Keratinocyte (primary cell): ENCODE measurements at regions not wholly inside any gene's neighbourhood (a gene's known extent, or its start where the extent isn't known, plus 50 kb on each side); places are given as distances from the start of the nearest gene placed in this dataset.

Source experiments
- DNase-seq: peaks from one replicate; pipeline ENCODE4 v3.0.0-alpha.2; 2011; ENCODE audit warnings: low read depth, missing footprints, low spot score
- FAIRE-seq: peaks from 2 replicates; lab custom pipeline; 2011; peaks lifted over from hg19 to GRCh38; lab: Jason Lieb, UNC
- H2AFZ ChIP-seq: 2 replicates; pipeline ENCODE4 v1.6.0; 2012; ENCODE audit warnings: low read length, control low read depth, inconsistent platforms; ENCODE audit not compliant: control insufficient read depth
- H3K27ac ChIP-seq: 2 replicates; pipeline ENCODE4 v1.5.1; 2011; ENCODE audit warnings: low read length; ENCODE audit not compliant: control insufficient read depth, insufficient read depth
- H3K27me3 ChIP-seq: 3 replicates; pipeline ENCODE4 v1.6.0; 2011; ENCODE audit warnings: low read length; ENCODE audit not compliant: control insufficient read depth, insufficient read depth; ENCODE audit errors: extremely low read depth
- H3K36me3 ChIP-seq, 2 experiments: 2 replicates in 1 of 2; 3 replicates in 1 of 2; pipeline ENCODE4 v1.5.1; 2011; ENCODE audit warnings: low read length in 2 of 2, mild to moderate bottlenecking in 1 of 2; ENCODE audit not compliant: control insufficient read depth in 2 of 2, insufficient read depth in 2 of 2; ENCODE audit errors: extremely low read depth in 1 of 2
- H3K4me1 ChIP-seq: 3 replicates; pipeline ENCODE4 v1.5.1; 2011; ENCODE audit warnings: low read length; ENCODE audit not compliant: control insufficient read depth, insufficient read depth; ENCODE audit errors: extremely low read depth
- H3K4me2 ChIP-seq: 3 replicates; pipeline ENCODE4 v1.6.0; 2011; ENCODE audit warnings: low read depth, low read length; ENCODE audit not compliant: control insufficient read depth, insufficient read depth; ENCODE audit errors: extremely low read depth
- H3K4me3 ChIP-seq, 3 experiments: fragments of 200-600 bp in 1 of 3; sonication (generic) in 1 of 3; 2 replicates in 2 of 3; 3 replicates in 1 of 3; pipeline ENCODE4 v1.5.1; 2011 to 2016; ENCODE audit warnings: low read length in 3 of 3, mild to moderate bottlenecking in 3 of 3, control low read depth in 2 of 3, inconsistent platforms in 1 of 3, low read depth in 1 of 3, mixed read lengths in 1 of 3, mixed run types in 1 of 3, moderate library complexity in 1 of 3; ENCODE audit not compliant: control insufficient read depth in 2 of 3, insufficient read depth in 2 of 3; ENCODE audit errors: extremely low read depth in 1 of 3
- H3K79me2 ChIP-seq: 2 replicates; pipeline ENCODE4 v1.6.0; 2012; ENCODE audit warnings: low read length; ENCODE audit not compliant: control insufficient read depth, insufficient read depth
- H3K9ac ChIP-seq: 3 replicates; pipeline ENCODE4 v1.6.0; 2011; ENCODE audit warnings: low read length; ENCODE audit not compliant: control insufficient read depth, insufficient read depth; ENCODE audit errors: extremely low read depth
- H3K9me1 ChIP-seq: 3 replicates; pipeline ENCODE4 v1.6.0; 2011; ENCODE audit warnings: low read length; ENCODE audit not compliant: control insufficient read depth, insufficient read depth; ENCODE audit errors: extremely low read depth
- H3K9me3 ChIP-seq: 2 replicates; pipeline ENCODE4 v1.5.1; 2012; ENCODE audit warnings: low read depth, low read length; ENCODE audit not compliant: control insufficient read depth
- H4K20me1 ChIP-seq: 3 replicates; pipeline ENCODE4 v1.6.0; 2011; ENCODE audit warnings: low read length; ENCODE audit not compliant: control insufficient read depth, insufficient read depth; ENCODE audit errors: extremely low read depth
- CTCF ChIP-seq, 3 experiments: IDR thresholded peaks in 1 of 3; conservative IDR thresholded peaks in 1 of 3; optimal IDR thresholded peaks in 1 of 3; 2 replicates in 2 of 3; 3 replicates in 1 of 3; pipeline versions ENCODE3 to v1.5.1; 2011; ENCODE audit warnings: low read length in 3 of 3, mild to moderate bottlenecking in 3 of 3, moderate library complexity in 2 of 3, control low read depth in 1 of 3, inconsistent platforms in 1 of 3; ENCODE audit not compliant: insufficient read depth in 2 of 3; ENCODE audit errors: extremely low read depth in 1 of 3
- EZH2 ChIP-seq: IDR thresholded peaks from one replicate; pipeline ENCODE4 v1.6.1; 2012; ENCODE audit warnings: inconsistent platforms, mild to moderate bottlenecking, low read length, moderate library complexity
- dilution Hi-C: fragments of 300-500 bp; cut with MboI; formaldehyde crosslinking; loops from one replicate; pipeline ENCODE4 v1.7.0; 2020; ENCODE audit warnings: low sequenced_read_pairs; ENCODE audit not compliant: extremely low pct_ligation_motif_present

- Histone ChIP-seq H3K36me3 (no peaks in the 10 kb centered on the region), H3K9me3 (no peaks in the 10 kb centered on the region), H3K4me3 (no peak overlapping the region), H3K27ac (no peak overlapping the region), H3K9me1 (no peaks in the 10 kb centered on the region), H4K20me1 (no peaks in the 10 kb centered on the region), H2AFZ (no peak overlapping the region), H3K27me3 (no peaks in the 10 kb centered on the region), H3K4me1 (no peaks in the 10 kb centered on the region), H3K9ac (no peak overlapping the region), H3K79me2 (no peaks in the 10 kb centered on the region), H3K4me2 (no peak overlapping the region)
- dilution Hi-C loops: no loop called here
- DNase-seq (no peak), FAIRE-seq (no peak)
- TF ChIP-seq EZH2 (no peak), CTCF (optimal IDR thresholded peaks at IDR 0.05 in 1 of 3, IDR thresholded peaks at IDR 0.05 in 1 of 3, conservative IDR thresholded peaks at IDR 0.05 in 1 of 3; ENCODE audit: extremely low read depth in 1 of 3, insufficient read depth in 2 of 3, low read length in 3 of 3) (no peak)
Observed at GRCh38 chr4:178808106-178808505, 1365.9 kb upstream of the AGA start.

- dilution Hi-C loops: no loop called here
- FAIRE-seq (no peak), DNase-seq (no peak)
Observed at GRCh38 chr4:178809921-178810320, 1367.7 kb upstream of the AGA start.

More at GRCh38 chr4:178809921-178810320, 1367.7 kb upstream of the AGA start:
- Histone ChIP-seq H4K20me1 (no peaks in the 10 kb centered on the region), H3K9me1 (no peaks in the 10 kb centered on the region), H3K27ac (no peak overlapping the region), H3K4me2 (no peak overlapping the region), H3K4me3 (no peak overlapping the region), H3K9me3 (no peaks in the 10 kb centered on the region), H3K79me2 (no peaks in the 10 kb centered on the region), H3K36me3 (no peaks in the 10 kb centered on the region), H3K9ac (no peak overlapping the region), H3K4me1 (no peaks in the 10 kb centered on the region), H2AFZ (no peak overlapping the region), H3K27me3 (no peaks in the 10 kb centered on the region)
- no peak for TF ChIP-seq CTCF (optimal IDR thresholded peaks at IDR 0.05 in 1 of 3, IDR thresholded peaks at IDR 0.05 in 1 of 3, conservative IDR thresholded peaks at IDR 0.05 in 1 of 3; ENCODE audit: extremely low read depth in 1 of 3, insufficient read depth in 2 of 3, low read length in 3 of 3)
- no peak for TF ChIP-seq EZH2
